Lung (tissue), 11 donors: ENCODE measurements at regions not wholly inside any gene's neighbourhood (a gene's known extent, or its start where the extent isn't known, plus 50 kb on each side); places are given as distances from the start of the nearest gene placed in this dataset.

Source experiments
- ATAC-seq: fragments of 200-7000 bp; cut with Tn5 transposase; one replicate; pipeline ENCODE4 v1.9.1; 2020; ENCODE audit warnings: moderate number of reproducible peaks; ENCODE audit not compliant: insufficient read depth, low FRiP score
- DNase-seq, 3 donors: peaks; one replicate each; pipeline ENCODE4 v3.0.0-alpha.2; 2013 to 2017
- H3K27ac ChIP-seq, 2 donors: one replicate each; pipeline ENCODE4 v1.5.1; 2013; ENCODE audit warnings: mild to moderate bottlenecking in 2 of 2, moderate library complexity in 2 of 2, control low read depth in 1 of 2, inconsistent platforms in 1 of 2, low read depth in 1 of 2, low read length in 1 of 2
- H3K27me3 ChIP-seq, 3 donors: one replicate each; pipeline ENCODE4 v1.5.1; 2013; ENCODE audit warnings: low read length in 2 of 3; ENCODE audit not compliant: control insufficient read depth in 3 of 3, insufficient read depth in 3 of 3
- H3K36me3 ChIP-seq, 4 donors: one replicate each; pipeline ENCODE4 v1.5.1; 2013; ENCODE audit warnings: low read length in 4 of 4, mild to moderate bottlenecking in 1 of 4, moderate library complexity in 1 of 4; ENCODE audit not compliant: control insufficient read depth in 4 of 4, insufficient read depth in 4 of 4
- H3K4me1 ChIP-seq, 5 donors: one replicate each; pipeline ENCODE4 v1.5.1; 2013; ENCODE audit warnings: low read length in 5 of 5, mild to moderate bottlenecking in 2 of 5, moderate library complexity in 1 of 5; ENCODE audit not compliant: control insufficient read depth in 5 of 5, insufficient read depth in 5 of 5
- H3K4me3 ChIP-seq: one replicate; pipeline ENCODE4 v1.5.1; 2013; ENCODE audit warnings: mild to moderate bottlenecking, control low read depth, moderate library complexity
- H3K9ac ChIP-seq, 2 donors: one replicate each; pipeline ENCODE4 v1.5.1; 2013; ENCODE audit warnings: low read length in 2 of 2, control low read depth in 1 of 2; ENCODE audit not compliant: insufficient read depth in 1 of 2
- H3K9me3 ChIP-seq, 4 donors: one replicate each; pipeline ENCODE4 v1.5.1; 2013; ENCODE audit warnings: low read length in 3 of 4, mild to moderate bottlenecking in 1 of 4, moderate library complexity in 1 of 4; ENCODE audit not compliant: control insufficient read depth in 4 of 4, insufficient read depth in 3 of 4
- CTCF ChIP-seq: IDR thresholded peaks from 2 replicates; pipeline ENCODE4 v1.5.1; 2012; ENCODE audit warnings: mild to moderate bottlenecking; ENCODE audit errors: control extremely low read depth, extremely low read depth
- WGBS, 2 donors: extraction: QIAGEN DNeasy Blood & Tissue Kit; methylation state at CpG; one replicate each; pipeline ENCODE4 v1.1.7; 2013; 5-methylcytosine and 5-hydroxymethylcytosine counted together
- donor health status: control.
- donor health status: control.
- donor health status: Bipolar disorder and iron deficiency.
- donor health status: healthy.
- donor health status: DM: yes; HTN: yes; CAD: no.

GRCh38 chr6:65927141-65927540 lies 220.1 kb upstream of the EYS start:
- H3K4me3 ChIP-seq: no peak overlapping the region
- WGBS, 2 donors: 94 to 97% methylated on average over 13 of the region's 13 CpGs
- H3K27ac ChIP-seq: no peak overlapping the region
- peaks cover 0 to 15% (median 1%) of the 10 kb centered on the region in 4 donors for H3K9me3 ChIP-seq
- no peak for TF ChIP-seq CTCF
- ATAC-seq (no peak), DNase-seq (no peak)
- H3K9ac ChIP-seq: no peak overlapping the region
- no peaks in the 10 kb centered on the region for H3K36me3 ChIP-seq
- H3K27me3 ChIP-seq: no peaks in the 10 kb centered on the region
- no peaks in the 10 kb centered on the region for H3K4me1 ChIP-seq

GRCh38 chr6:65924411-65924810 lies 217.4 kb upstream of the EYS start:
- no peak for ATAC-seq
- H3K27me3 ChIP-seq: no peaks in the 10 kb centered on the region
- H3K4me3 ChIP-seq: no peak overlapping the region
- WGBS, 2 donors: 71 to 95% methylated on average over 2 of the region's 2 CpGs
- no peak overlapping the region for H3K27ac ChIP-seq
- TF ChIP-seq CTCF: no peak
- no peaks in the 10 kb centered on the region for H3K4me1 ChIP-seq
- DNase-seq: no peak
- no peaks in the 10 kb centered on the region for H3K36me3 ChIP-seq
- peaks cover 0 to 2% (median 0%) of the 10 kb centered on the region in 4 donors for H3K9me3 ChIP-seq
- no peak overlapping the region for H3K9ac ChIP-seq

- Histone ChIP-seq H3K27ac (no peak overlapping the region), H3K4me1 (no peaks in the 10 kb centered on the region), H3K4me3 (no peak overlapping the region), H3K27me3 (no peaks in the 10 kb centered on the region), H3K36me3 (no peaks in the 10 kb centered on the region), H3K9ac (no peak overlapping the region), H3K9me3 (peaks cover 0 to under 1% (median 0%) of the 10 kb centered on the region in 4 donors)
- DNase-seq (no peak), ATAC-seq (no peak)
- no peak for TF ChIP-seq CTCF
Measured at GRCh38 chr6:65922049-65922448, 215.0 kb upstream of the EYS start.

- DNase-seq (no peak), ATAC-seq (no peak)
- no peaks in the 10 kb centered on the region for H3K4me1 ChIP-seq
- no peak overlapping the region for H3K4me3 ChIP-seq
- H3K9ac ChIP-seq: no peak overlapping the region
- H3K27ac ChIP-seq: no peak overlapping the region
- H3K9me3 ChIP-seq: peaks cover 0 to 3% (median 0%) of the 10 kb centered on the region in 4 donors
- 77 to 88% methylated on average over 1 of the region's 1 CpG for WGBS, 2 donors
- no peaks in the 10 kb centered on the region for H3K36me3 ChIP-seq
- no peaks in the 10 kb centered on the region for H3K27me3 ChIP-seq
- TF ChIP-seq CTCF: no peak
Measured at GRCh38 chr6:65908065-65908464, 201.0 kb upstream of the EYS start.
